Psoas muscle (tissue), 7 donors: ENCODE measurements at regions not wholly inside any gene's neighbourhood (a gene's known extent, or its start where the extent isn't known, plus 50 kb on each side); places are given as distances from the start of the nearest gene placed in this dataset.

Experiments
- ATAC-seq, 4 donors: fragments of 200-7000 bp; cut with Tn5 transposase; one replicate each; pipeline ENCODE4 v1.9.1; 2020; ENCODE audit warnings: moderate library complexity in 3 of 4, mild to moderate bottlenecking in 2 of 4
- DNase-seq, 2 donors: peaks; one replicate each; pipeline ENCODE4 v3.0.0-alpha.2; 2020
- H3K27ac ChIP-seq: fragments of 200-600 bp; one replicate; pipeline ENCODE4 v1.8.0; 2022
- H3K27me3 ChIP-seq, 3 donors: fragments of 200-600 bp in 1 of 3; one replicate each; pipeline versions ENCODE4 v1.6.1 to v1.8.0; 2013 to 2022; ENCODE audit warnings: low read length in 2 of 3, mild to moderate bottlenecking in 2 of 3, moderate library complexity in 1 of 3; ENCODE audit not compliant: insufficient read depth in 3 of 3
- H3K36me3 ChIP-seq, 2 donors: fragments of 200-600 bp in 1 of 2; one replicate each; pipeline versions ENCODE4 v1.6.1 to v1.8.0; 2013 to 2022; ENCODE audit warnings: low read depth in 1 of 2, mild to moderate bottlenecking in 1 of 2, moderate library complexity in 1 of 2; ENCODE audit not compliant: insufficient read depth in 1 of 2
- H3K4me1 ChIP-seq: fragments of 200-600 bp; one replicate; pipeline ENCODE4 v1.8.0; 2022
- H3K4me3 ChIP-seq: fragments of 200-600 bp; one replicate; pipeline ENCODE4 v1.8.0; 2022; ENCODE audit warnings: mild to moderate bottlenecking
- H3K9me3 ChIP-seq: fragments of 200-600 bp; one replicate; pipeline ENCODE4 v1.8.0; 2022
- WGBS, 3 donors: extraction: QIAGEN DNeasy Blood & Tissue Kit; methylation state at CpG; one replicate each; pipeline versions ENCODE4 v1.1.6 to v1.1.7; 2013; 5-methylcytosine and 5-hydroxymethylcytosine counted together
- intact Hi-C, 2 donors: fragments of 100-400 bp; cut with DNase I; formaldehyde crosslinking; loops; one replicate each; pipeline versions ENCODE4 v1.11.0 to v1.14.2; 2022
- TF ChIP-seq, protein P1 (sequence below): fragments of 200-600 bp; IDR thresholded peaks from one replicate; pipeline ENCODE4 v1.8.0; 2022; ENCODE audit warnings: antibody characterized with exemption
- donor health status: healthy with polysubstance abuse.
- donor health status: DM: no; HTN: no; CAD: no; lungs with moderate emphysema.
- donor health status: Bipolar disorder and iron deficiency.
- donor health status: healthy.
- donor health status: DM: yes; HTN: yes; CAD: no.
- donor health status: DM: no; HTN: no; CAD: no.
- donor health status: DM: yes; HTN: yes; CAD: no.

DNA sequence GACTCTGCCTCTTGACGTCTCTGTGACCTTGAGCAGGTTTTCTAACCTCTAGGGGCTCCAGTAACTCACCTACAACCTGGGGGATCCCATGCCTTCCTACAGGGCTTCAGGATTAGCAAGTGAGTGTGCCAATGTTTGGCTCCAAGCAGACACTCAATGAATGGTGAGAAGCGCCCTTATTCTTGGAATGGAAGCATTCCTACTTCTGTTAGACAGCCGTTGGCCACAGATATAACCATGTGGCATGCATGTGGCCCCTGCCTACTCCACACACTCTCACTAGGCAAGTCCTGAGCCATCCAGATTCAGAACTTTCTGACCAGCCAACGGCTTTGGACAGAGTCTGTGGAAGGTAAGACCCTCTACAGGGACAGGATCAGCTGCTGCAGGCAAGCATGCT is 108.9 kb upstream of the LYZL2 start:
- no peak overlapping the region for H3K27ac ChIP-seq
- intact Hi-C loops = no loop called here

DNA sequence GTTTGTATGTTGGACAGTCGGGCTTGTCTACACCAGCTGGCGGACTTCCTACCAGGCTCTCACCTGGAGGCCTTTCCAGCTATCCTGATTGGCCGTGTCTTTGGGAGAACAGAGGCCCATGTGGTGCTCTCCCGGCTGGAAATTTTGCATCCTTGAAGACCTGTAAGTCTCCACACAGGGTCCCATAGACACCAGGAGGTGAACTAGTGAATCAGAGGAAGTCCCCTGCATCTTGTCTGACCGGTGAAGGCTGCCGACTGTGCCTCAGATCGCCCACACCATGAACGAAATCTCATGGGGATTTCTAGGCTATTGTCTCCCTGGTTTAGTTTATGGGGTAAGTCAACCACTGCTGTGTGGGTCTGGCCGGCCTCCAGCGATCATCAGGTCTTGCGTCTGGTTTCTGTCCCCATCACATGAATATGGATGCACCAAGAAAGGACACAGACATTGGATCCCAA is 108.4 kb upstream of the LYZL2 start:
- no peak for ATAC-seq
- 92 to 94% (median 93%) methylated on average over 11 of the region's 11 CpGs for WGBS, 3 donors
- DNase-seq = no peak
- no peaks in the 10 kb centered on the region for H3K36me3 ChIP-seq
- intact Hi-C loops = no loop called here
- H3K27me3 ChIP-seq = no peaks in the 10 kb centered on the region
- H3K4me1 ChIP-seq = peaks cover 8% of the 10 kb centered on the region
- TF ChIP-seq, protein P1, sequence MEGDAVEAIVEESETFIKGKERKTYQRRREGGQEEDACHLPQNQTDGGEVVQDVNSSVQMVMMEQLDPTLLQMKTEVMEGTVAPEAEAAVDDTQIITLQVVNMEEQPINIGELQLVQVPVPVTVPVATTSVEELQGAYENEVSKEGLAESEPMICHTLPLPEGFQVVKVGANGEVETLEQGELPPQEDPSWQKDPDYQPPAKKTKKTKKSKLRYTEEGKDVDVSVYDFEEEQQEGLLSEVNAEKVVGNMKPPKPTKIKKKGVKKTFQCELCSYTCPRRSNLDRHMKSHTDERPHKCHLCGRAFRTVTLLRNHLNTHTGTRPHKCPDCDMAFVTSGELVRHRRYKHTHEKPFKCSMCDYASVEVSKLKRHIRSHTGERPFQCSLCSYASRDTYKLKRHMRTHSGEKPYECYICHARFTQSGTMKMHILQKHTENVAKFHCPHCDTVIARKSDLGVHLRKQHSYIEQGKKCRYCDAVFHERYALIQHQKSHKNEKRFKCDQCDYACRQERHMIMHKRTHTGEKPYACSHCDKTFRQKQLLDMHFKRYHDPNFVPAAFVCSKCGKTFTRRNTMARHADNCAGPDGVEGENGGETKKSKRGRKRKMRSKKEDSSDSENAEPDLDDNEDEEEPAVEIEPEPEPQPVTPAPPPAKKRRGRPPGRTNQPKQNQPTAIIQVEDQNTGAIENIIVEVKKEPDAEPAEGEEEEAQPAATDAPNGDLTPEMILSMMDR = no peak
- H3K4me3 ChIP-seq = no peak overlapping the region
- H3K27ac ChIP-seq = no peak overlapping the region
- no peaks in the 10 kb centered on the region for H3K9me3 ChIP-seq

More for the DNA sequence above, 108.9 kb upstream of the LYZL2 start:
- no peak for ATAC-seq
- no peak overlapping the region for H3K4me3 ChIP-seq
- WGBS, 3 donors = 85 to 93% (median 92%) methylated on average over 4 of the region's 4 CpGs
- TF ChIP-seq, protein P1 = no peak
- H3K36me3 ChIP-seq = no peaks in the 10 kb centered on the region
- H3K27me3 ChIP-seq = no peaks in the 10 kb centered on the region
- peaks cover 8% of the 10 kb centered on the region for H3K4me1 ChIP-seq
- no peaks in the 10 kb centered on the region for H3K9me3 ChIP-seq
- DNase-seq = no peak

DNA sequence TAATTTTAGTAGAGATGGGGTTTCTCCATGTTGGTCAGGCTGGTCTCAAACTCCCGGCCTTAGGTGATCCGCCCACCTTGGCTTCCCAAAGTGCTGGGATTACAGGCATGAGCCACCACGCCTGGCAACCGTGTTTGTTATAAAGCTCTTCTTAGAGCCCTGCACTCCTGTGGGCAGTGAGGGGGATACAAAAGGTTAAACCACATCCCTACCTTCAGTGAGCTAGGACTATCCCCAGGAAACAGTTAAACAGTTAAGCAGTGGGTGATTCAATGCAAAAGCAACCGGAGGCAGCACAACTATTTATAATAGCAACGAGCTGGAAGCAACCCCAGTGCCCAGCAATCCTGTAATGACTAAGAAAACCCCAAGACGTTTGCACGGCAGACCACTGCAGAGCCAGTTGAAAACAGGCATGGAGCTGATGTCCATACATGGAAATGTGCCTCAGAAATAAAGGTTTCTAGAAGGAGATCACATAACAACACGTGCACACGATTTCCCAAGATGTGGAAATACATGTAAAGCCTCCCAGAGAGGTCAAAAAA is 107.2 kb upstream of the LYZL2 start:
- DNase-seq (peak; percentile 54 to 74), ATAC-seq (peak; percentile 90 to 98 (median 96))
- intact Hi-C loops = no loop called here
- no peaks in the 10 kb centered on the region for H3K36me3 ChIP-seq
- H3K9me3 ChIP-seq = no peaks in the 10 kb centered on the region
- H3K4me3 ChIP-seq = no peak overlapping the region
- WGBS, 3 donors = 32 to 38% (median 37%) methylated on average over 10 of the region's 10 CpGs
- H3K4me1 ChIP-seq = peaks cover 8% of the 10 kb centered on the region
- TF ChIP-seq, protein P1 = no peak
- H3K27ac ChIP-seq = no peak overlapping the region
- H3K27me3 ChIP-seq = no peaks in the 10 kb centered on the region

DNA sequence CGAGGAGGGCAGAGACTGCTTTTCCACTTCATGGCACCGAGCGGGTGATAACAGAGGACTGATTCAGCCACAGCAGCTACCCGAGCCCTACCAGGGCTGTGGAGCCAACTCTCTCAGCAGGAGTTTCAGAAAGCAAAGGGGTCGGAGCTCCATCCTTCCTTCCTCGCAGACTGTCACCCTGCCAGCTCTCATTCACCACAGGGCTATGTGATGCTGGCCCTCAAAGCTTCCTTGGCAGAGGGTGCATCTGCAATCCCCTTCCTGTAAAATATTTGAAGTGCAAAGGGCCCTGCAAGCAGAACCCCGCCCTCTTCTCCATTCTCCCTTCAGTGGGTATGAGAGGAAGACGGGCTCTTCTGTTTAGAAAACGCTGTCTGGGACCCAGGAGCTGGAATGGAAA is 105.3 kb upstream of the LYZL2 start:
- H3K27me3 ChIP-seq = no peaks in the 10 kb centered on the region
- peaks cover 8% of the 10 kb centered on the region for H3K4me1 ChIP-seq
- no peaks in the 10 kb centered on the region for H3K36me3 ChIP-seq
- intact Hi-C loops = no loop called here
- H3K4me3 ChIP-seq = no peak overlapping the region
- ATAC-seq = no peak
- WGBS, 3 donors = 51 to 57% (median 53%) methylated on average over 9 of the region's 9 CpGs
- H3K27ac ChIP-seq = no peak overlapping the region
- DNase-seq = no peak
- TF ChIP-seq, protein P1 = no peak
- no peaks in the 10 kb centered on the region for H3K9me3 ChIP-seq

DNA sequence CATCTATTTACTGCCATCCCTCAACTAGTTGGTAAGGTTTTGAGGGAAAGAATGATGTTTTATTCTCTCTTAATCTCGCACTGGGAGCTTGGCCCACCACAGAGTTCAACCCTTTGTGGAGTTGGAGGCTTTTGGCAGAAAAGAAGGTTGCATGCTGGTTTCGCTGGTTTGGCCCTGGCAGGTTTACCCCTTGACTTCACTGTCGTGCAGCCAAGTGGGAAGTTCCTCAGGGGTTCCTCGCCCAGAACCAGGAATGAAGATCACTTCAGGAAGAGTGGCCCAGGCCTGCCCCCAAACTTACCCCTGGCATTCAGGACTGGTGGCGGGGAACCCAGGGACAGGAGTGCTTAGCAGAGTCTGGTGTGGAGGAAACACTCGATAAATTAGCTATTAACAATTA is 103.1 kb upstream of the LYZL2 start:
- Histone ChIP-seq H3K36me3 (no peaks in the 10 kb centered on the region), H3K9me3 (no peaks in the 10 kb centered on the region), H3K4me3 (no peak overlapping the region), H3K27me3 (no peaks in the 10 kb centered on the region), H3K27ac (no peak overlapping the region), H3K4me1 (peaks cover 8% of the 10 kb centered on the region)
- DNase-seq = no peak
- no peak for ATAC-seq
- TF ChIP-seq, protein P1 = no peak
- WGBS, 3 donors = 88 to 91% (median 88%) methylated on average over 6 of the region's 6 CpGs
- intact Hi-C loops = no loop called here
